ENCODE measurements at regions not wholly inside any gene's neighbourhood (a gene's known extent, or its start where the extent isn't known, plus 50 kb on each side); places are given as distances from the start of the nearest gene placed in this dataset.

DNA sequence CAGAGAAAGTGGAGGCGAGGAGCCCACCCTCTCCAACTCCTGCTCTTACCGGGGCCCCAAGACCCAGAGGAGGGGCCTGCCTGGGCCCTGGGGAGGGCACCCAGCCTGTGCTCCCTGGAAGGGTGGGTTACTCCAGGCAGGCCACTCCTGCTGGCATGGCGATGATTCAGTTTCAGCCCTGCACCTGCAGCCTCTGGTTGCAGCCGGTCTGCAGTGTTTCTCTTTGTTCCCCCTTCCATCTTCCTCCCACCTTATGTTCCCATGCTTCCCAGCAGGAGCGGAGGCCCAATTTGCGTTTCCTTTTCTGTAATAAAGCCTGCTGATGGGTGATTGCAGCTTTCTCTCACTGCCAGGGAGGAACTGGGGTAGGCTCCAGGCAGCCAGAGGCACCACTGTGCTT, 53.2 kb upstream of the FAM20C start:
- H3K4me3 ChIP-seq (ENCODE audit: low read depth, low read length), result no peak overlapping the region
- TF ChIP-seq CTCF (IDR thresholded peaks at IDR 0.05; ENCODE audit: low read depth, low read length), result no peak

DNA sequence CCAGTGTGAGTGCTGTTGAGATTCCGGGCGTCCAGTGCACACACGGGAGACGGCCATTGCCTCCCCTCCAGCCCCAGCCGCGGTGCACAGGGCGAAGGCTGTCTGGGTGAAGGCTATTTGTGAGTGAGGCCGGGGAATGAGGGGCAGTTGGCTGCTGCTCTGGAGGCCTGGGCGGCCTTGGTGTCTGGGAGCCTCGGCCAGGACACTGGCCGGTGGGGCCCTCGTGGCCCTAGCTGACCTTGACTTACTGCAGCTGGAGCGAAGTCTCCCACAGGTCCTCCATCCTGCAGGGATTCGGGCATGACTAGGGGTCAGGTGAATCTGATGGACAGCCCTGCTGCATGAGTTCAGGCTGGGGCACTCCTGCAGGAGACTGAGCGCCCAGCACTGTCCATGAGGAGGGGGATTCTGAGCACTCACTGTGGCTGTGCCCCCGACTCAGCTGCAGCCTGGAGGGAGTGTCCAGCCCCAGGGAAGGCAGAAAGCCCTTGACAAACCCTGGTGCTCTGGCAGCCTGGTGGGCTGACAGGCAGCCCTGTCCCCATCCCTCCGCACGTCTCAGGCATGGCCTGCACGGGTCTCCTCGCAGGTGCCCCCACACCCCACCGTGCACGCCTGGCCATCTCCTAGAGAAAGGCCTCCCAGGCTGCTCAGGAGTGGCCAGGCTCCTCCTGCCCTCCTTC, 52.7 kb upstream of the FAM20C start:
- H3K4me3 ChIP-seq (ENCODE audit: low read depth, low read length), result no peak overlapping the region
- no peak for TF ChIP-seq CTCF (IDR thresholded peaks at IDR 0.05; ENCODE audit: low read depth, low read length)

DNA sequence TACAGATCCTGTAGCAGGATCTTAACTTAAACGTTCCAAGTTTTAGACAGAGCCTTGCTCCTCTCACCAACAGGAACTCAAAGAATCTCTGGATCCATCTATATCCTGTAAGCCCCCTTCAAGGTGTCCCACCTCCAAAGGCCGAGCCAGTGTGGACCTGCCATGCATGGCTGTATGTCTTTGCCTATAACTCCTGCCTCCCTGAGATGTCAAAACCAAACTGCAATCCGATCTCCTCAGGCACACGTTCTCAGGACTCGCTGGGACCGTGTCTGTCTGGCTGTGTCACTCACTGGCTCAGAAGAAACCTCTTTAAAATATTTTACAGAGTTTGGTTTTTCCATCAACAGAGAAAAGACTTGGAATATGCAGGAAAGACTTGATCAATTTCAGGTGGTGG, 51.4 kb upstream of the FAM20C start:
- no peak for TF ChIP-seq CTCF (IDR thresholded peaks at IDR 0.05; ENCODE audit: low read depth, low read length)
- no peak overlapping the region for H3K4me3 ChIP-seq (ENCODE audit: low read depth, low read length)

DNA sequence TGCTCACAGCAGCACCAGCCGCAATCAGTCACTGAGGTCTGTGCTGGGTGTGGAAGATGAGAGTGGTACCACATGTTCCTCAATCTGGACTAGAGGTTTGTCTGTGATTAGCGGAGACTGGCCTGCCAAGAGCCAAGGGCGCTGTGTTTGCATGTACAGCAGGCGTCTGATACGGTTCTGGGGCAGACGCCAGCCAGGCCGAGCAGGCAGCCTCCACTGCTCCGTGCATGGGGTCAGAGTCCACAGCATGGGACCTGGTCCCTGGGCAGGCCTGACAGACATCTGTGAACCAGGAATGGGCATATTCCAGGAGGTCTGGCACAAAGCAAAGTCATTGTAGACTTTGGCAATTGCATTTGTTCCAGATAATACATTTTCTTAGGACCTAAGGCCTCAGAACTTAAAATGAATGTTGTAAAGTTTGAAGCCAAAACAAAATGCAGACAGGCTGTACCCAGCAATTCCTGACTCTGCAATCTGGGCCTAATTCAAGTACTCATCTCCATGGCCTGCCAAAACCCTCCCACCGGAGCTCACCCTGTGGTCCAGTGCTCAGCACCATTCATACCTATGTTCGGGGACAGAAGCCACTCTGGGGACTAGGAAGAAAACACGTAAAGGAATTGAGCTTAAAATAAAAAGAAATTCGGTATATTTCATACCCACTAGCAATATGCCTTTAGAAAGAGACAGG, 50.0 kb upstream of the FAM20C start:
- TF ChIP-seq CTCF (IDR thresholded peaks at IDR 0.05; ENCODE audit: low read depth, low read length), result no peak
- H3K4me3 ChIP-seq (ENCODE audit: low read depth, low read length), result no peak overlapping the region

All from WI38 (cell line).